ENCODE measurements at regions not wholly inside any gene's neighbourhood (a gene's known extent, or its start where the extent isn't known, plus 50 kb on each side); places are given as distances from the start of the nearest gene placed in this dataset.

- DNase-seq (ENCODE audit: low read depth, low spot score), result no peak
- Histone ChIP-seq H3K9me3 (ENCODE audit: control insufficient read depth, insufficient read depth, low read length) (no peaks in the 10 kb centered on the region), H3K27ac (ENCODE audit: low read depth, low read length) (no peak overlapping the region), H3K27me3 (ENCODE audit: control insufficient read depth, insufficient read depth, low read length) (no peaks in the 10 kb centered on the region), H3K4me3 (ENCODE audit: low read depth, low read length) (no peak overlapping the region)
- TF ChIP-seq CTCF (IDR thresholded peaks at IDR 0.05; ENCODE audit: low read depth, low read length), result no peak
- ChIA-PET CTCF (no interaction called here), POLR2A (no interaction called here)
These were observed 593.8 kb downstream of the TRHDE start for GRCh38 chr12:72865921-72866320.

- no peak for TF ChIP-seq CTCF (IDR thresholded peaks at IDR 0.05; ENCODE audit: low read depth, low read length)
- no peaks in the 10 kb centered on the region for H3K27me3 ChIP-seq (ENCODE audit: control insufficient read depth, insufficient read depth, low read length)
- H3K9me3 ChIP-seq (ENCODE audit: control insufficient read depth, insufficient read depth, low read length), result no peaks in the 10 kb centered on the region
- no peak overlapping the region for H3K27ac ChIP-seq (ENCODE audit: low read depth, low read length)
- CTCF ChIA-PET, result no interaction called here
- H3K4me3 ChIP-seq (ENCODE audit: low read depth, low read length), result no peak overlapping the region
- POLR2A ChIA-PET, result no interaction called here
- no peak for DNase-seq (ENCODE audit: low read depth, low spot score)
These were observed 596.9 kb downstream of the TRHDE start for GRCh38 chr12:72869024-72869423.

GRCh38 chr12:72872238-72872887 lies 600.2 kb downstream of the TRHDE start:
- no peaks in the 10 kb centered on the region for H3K9me3 ChIP-seq (ENCODE audit: control insufficient read depth, insufficient read depth, low read length)
- ChIA-PET POLR2A (no interaction called here), CTCF (no interaction called here)
- no peak overlapping the region for H3K4me3 ChIP-seq (ENCODE audit: low read depth, low read length)
- no peak for TF ChIP-seq CTCF (IDR thresholded peaks at IDR 0.05; ENCODE audit: low read depth, low read length)
- no peak overlapping the region for H3K27ac ChIP-seq (ENCODE audit: low read depth, low read length)
- no peaks in the 10 kb centered on the region for H3K27me3 ChIP-seq (ENCODE audit: control insufficient read depth, insufficient read depth, low read length)
- DNase-seq (ENCODE audit: low read depth, low spot score), result no peak

GRCh38 chr12:72872996-72873395 lies 600.8 kb downstream of the TRHDE start:
- Histone ChIP-seq H3K9me3 (ENCODE audit: control insufficient read depth, insufficient read depth, low read length) (no peaks in the 10 kb centered on the region), H3K4me3 (ENCODE audit: low read depth, low read length) (no peak overlapping the region), H3K27ac (ENCODE audit: low read depth, low read length) (no peak overlapping the region), H3K27me3 (ENCODE audit: control insufficient read depth, insufficient read depth, low read length) (no peaks in the 10 kb centered on the region)
- ChIA-PET POLR2A (no interaction called here), CTCF (no interaction called here)
- no peak for TF ChIP-seq CTCF (IDR thresholded peaks at IDR 0.05; ENCODE audit: low read depth, low read length)
- no peak for DNase-seq (ENCODE audit: low read depth, low spot score)

GRCh38 chr12:72876092-72876491 lies 603.9 kb downstream of the TRHDE start:
- no peak for TF ChIP-seq CTCF (IDR thresholded peaks at IDR 0.05; ENCODE audit: low read depth, low read length)
- ChIA-PET CTCF (no interaction called here), POLR2A (no interaction called here)
- no peaks in the 10 kb centered on the region for H3K27me3 ChIP-seq (ENCODE audit: control insufficient read depth, insufficient read depth, low read length)
- H3K9me3 ChIP-seq (ENCODE audit: control insufficient read depth, insufficient read depth, low read length), result peaks cover 2% of the 10 kb centered on the region; the same call in 1 of the 2 replicates
- H3K27ac ChIP-seq (ENCODE audit: low read depth, low read length), result no peak overlapping the region
- DNase-seq (ENCODE audit: low read depth, low spot score), result no peak
- H3K4me3 ChIP-seq (ENCODE audit: low read depth, low read length), result no peak overlapping the region

Data from AG04450 (cell line).